Kidney epithelial cell (primary cell): ENCODE measurements at regions not wholly inside any gene's neighbourhood (a gene's known extent, or its start where the extent isn't known, plus 50 kb on each side); places are given as distances from the start of the nearest gene placed in this dataset.
"Not testable (repeated sequence)": the region's sequence is repeated elsewhere in the genome, so short reads cannot be mapped to it uniquely, and the experiment has no call there.

ENCODE experiments used
- DNase-seq: peaks from one replicate; pipeline ENCODE4 v3.0.0-alpha.2; 2010; ENCODE audit warnings: low read depth
- H3K27me3 ChIP-seq: 2 replicates; pipeline ENCODE4 v1.6.0; 2011; ENCODE audit warnings: low read length; ENCODE audit not compliant: control insufficient read depth, insufficient read depth
- H3K36me3 ChIP-seq: 2 replicates; pipeline ENCODE4 v1.5.1; 2011; ENCODE audit warnings: low read length; ENCODE audit not compliant: control insufficient read depth, insufficient read depth
- H3K4me3 ChIP-seq: 2 replicates; pipeline ENCODE4 v1.5.1; 2011; ENCODE audit warnings: low read depth, mild to moderate bottlenecking, control low read depth, low read length
- TF ChIP-seq, protein P1 (sequence below): IDR thresholded peaks from 2 replicates; pipeline ENCODE4 v1.5.1; 2011; ENCODE audit warnings: mild to moderate bottlenecking, moderate library complexity, low read length, control low read depth, inconsistent platforms; ENCODE audit not compliant: insufficient read depth, poor library complexity, severe bottlenecking

DNA sequence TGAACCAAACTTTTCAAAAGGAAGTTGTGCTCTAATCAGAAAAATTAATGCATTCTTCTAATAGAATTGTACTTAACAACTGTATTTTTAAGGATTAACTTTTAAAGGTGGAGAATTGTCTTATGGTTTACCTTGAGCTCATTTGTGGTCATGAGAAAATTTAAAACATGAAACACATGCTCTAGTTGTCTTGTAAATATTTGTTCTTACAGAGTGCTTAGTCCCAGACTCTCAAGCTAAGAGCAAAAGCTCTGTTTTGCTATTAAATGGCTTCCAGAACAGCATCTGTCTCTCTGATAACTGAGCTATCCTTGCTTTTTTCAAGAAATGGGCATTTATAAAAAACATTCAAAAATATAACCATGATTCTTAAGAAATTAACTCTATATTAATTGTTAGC is 512.2 kb upstream of the SYNCRIP start:
- Histone ChIP-seq H3K4me3 (no peak overlapping the region), H3K36me3 (no peaks in the 10 kb centered on the region), H3K27me3 (no peaks in the 10 kb centered on the region)
- TF ChIP-seq, protein P1, sequence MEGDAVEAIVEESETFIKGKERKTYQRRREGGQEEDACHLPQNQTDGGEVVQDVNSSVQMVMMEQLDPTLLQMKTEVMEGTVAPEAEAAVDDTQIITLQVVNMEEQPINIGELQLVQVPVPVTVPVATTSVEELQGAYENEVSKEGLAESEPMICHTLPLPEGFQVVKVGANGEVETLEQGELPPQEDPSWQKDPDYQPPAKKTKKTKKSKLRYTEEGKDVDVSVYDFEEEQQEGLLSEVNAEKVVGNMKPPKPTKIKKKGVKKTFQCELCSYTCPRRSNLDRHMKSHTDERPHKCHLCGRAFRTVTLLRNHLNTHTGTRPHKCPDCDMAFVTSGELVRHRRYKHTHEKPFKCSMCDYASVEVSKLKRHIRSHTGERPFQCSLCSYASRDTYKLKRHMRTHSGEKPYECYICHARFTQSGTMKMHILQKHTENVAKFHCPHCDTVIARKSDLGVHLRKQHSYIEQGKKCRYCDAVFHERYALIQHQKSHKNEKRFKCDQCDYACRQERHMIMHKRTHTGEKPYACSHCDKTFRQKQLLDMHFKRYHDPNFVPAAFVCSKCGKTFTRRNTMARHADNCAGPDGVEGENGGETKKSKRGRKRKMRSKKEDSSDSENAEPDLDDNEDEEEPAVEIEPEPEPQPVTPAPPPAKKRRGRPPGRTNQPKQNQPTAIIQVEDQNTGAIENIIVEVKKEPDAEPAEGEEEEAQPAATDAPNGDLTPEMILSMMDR, result no peak
- DNase-seq, result no peak

DNA sequence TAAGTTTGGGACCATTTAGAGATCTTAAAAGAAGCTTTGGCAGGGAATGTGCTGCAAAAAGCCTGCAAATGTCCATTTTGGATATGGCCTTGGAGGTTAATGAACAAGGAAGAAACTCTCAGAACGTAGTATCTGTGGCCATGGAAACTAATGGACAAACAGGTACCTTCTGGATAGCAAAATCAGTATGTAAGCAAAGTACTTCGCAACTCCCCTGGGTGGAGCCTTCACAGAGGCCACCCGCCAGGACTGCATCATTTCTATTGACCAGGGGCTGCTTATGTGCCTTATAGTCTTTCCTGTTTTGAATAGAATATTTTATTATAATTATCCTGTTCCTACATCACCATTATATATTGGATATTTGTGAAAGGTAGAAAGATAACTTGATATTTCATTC is 510.8 kb upstream of the SYNCRIP start:
- Histone ChIP-seq H3K4me3 (no peak overlapping the region), H3K36me3 (no peaks in the 10 kb centered on the region), H3K27me3 (no peaks in the 10 kb centered on the region)
- DNase-seq, result no peak
- TF ChIP-seq, protein P1, result no peak

DNA sequence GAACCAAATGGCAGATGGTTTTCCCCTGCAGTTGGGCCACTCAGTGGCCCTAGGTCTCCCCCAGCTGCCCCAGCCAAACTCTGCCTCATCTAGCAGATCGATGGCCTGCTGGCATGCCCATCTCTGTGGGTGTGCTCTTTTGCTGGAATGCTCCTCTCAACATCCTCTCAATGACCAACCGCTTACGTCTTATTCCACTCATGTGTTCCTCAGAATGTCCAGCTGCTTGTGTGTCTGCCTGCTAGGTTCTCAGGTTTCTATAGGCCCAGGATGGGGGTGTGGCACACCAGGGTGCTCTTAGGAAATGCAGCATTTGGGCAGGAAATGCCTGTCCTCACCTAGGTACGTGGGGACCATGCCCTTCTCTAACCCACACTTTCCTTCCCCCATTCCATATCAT is 509.9 kb upstream of the SYNCRIP start:
- no peaks in the 10 kb centered on the region for H3K36me3 ChIP-seq

DNA sequence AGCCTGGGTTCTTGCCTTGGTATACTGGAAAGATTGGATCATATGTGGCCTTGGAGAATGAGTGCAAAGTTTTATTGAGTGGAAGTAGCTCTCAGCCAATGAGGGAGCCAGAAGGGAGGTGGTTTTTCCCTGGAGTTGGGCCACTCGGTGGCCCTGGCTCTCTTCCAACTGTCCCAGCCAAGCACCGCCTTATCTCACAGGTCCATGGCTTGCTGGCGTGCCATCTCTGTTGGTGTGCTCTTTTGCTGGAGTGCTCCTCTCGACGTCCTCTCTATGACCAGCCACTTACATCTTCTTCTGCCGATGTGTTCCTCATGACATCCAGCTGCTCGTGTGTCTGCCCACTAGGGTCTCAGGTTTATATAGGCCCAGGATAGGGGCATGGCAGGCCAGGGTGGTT is 505.9 kb upstream of the SYNCRIP start:
- Histone ChIP-seq H3K36me3 (no peaks in the 10 kb centered on the region), H3K27me3 (no peaks in the 10 kb centered on the region), H3K4me3 (no peak overlapping the region)
- TF ChIP-seq, protein P1, result no peak
- DNase-seq, result no peak

More for the DNA sequence above, 509.9 kb upstream of the SYNCRIP start:
- Histone ChIP-seq H3K27me3 (no peaks in the 10 kb centered on the region), H3K4me3 (no peak overlapping the region)
- TF ChIP-seq, protein P1, result no peak
- DNase-seq, result no peak

DNA sequence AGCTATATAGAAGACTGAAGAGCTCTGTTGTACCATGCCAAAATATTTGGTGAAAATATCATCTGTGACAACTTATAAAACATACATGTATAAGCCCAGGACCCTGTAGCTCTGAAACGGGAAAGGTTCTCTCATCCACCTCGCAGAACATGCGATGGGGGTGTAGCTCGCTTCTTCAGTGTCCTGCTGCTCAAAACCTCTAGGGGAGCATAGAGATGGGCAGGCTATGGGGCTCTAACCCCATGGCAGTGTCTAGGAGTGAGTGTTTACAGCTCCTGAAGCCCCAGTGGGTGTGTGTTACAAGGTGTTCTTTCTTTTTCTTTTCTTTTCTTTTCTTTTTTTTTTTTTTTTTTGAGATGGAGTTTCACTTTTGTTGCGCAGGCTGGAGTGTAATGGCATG is 505.2 kb upstream of the SYNCRIP start:
- H3K27me3 ChIP-seq, result no peaks in the 10 kb centered on the region
- H3K36me3 ChIP-seq, result no peaks in the 10 kb centered on the region
- no peak for DNase-seq
- TF ChIP-seq, protein P1, result no peak
- no peak overlapping the region for H3K4me3 ChIP-seq

DNA sequence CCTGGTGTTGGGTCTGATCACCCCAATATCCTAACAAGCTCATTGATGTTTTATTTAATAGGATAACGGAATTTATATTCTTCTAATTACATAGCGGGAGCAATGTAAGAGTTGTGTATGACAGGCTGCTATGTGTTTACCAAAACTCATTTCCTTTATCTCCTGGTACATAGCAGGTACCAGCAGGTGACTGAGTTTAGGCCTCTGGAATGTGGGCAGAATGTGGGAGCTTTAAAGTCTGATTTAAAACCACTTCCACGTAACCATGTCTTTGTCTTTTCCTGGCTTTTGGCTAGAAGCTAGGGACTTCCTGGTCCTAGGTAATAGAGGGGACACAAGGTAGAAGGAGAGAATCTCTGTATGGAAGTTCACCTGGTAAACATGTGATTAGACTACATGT is 504.6 kb upstream of the SYNCRIP start:
- Histone ChIP-seq H3K36me3 (no peaks in the 10 kb centered on the region), H3K4me3 (no peak overlapping the region), H3K27me3 (no peaks in the 10 kb centered on the region)
- TF ChIP-seq, protein P1, result no peak
- no peak for DNase-seq

DNA sequence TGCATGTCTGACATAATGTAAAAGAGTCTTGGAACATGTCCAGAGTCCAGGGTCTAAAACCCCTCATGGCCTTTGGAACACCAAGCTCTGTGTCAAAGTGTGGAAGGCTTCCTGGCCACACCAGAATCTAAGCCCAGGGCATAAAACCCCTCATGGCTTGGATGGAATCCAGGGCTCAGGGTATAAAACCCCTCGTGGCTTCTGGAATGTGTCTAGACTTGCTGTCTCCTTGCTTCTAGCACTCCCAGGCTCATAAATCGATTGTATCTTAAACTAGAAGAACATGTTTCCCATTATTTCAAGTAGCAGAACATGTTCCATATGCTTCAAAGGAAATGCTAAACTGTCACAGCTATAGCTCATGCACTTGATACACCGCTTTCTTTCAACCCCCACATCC is 504.1 kb upstream of the SYNCRIP start:
- not testable (repeated sequence) for H3K27me3 ChIP-seq, H3K4me3 ChIP-seq, H3K36me3 ChIP-seq, DNase-seq
